ENCODE measurements at regions not wholly inside any gene's neighbourhood (a gene's known extent, or its start where the extent isn't known, plus 50 kb on each side); places are given as distances from the start of the nearest gene placed in this dataset.
A peak's percentile ranks its signal among the peaks of the same experiment; 100 is the strongest.
"Not testable (repeated sequence)": the region's sequence is repeated elsewhere in the genome, so short reads cannot be mapped to it uniquely, and the experiment has no call there.

- peak; percentile 39 for DNase-seq
Measured at GRCh38 chr9:124126648-124127646, 115.4 kb downstream of the LHX2 start.

GRCh38 chr9:124128568-124129166, 117.1 kb downstream of the LHX2 start:
- DNase-seq, result no peak

DNA sequence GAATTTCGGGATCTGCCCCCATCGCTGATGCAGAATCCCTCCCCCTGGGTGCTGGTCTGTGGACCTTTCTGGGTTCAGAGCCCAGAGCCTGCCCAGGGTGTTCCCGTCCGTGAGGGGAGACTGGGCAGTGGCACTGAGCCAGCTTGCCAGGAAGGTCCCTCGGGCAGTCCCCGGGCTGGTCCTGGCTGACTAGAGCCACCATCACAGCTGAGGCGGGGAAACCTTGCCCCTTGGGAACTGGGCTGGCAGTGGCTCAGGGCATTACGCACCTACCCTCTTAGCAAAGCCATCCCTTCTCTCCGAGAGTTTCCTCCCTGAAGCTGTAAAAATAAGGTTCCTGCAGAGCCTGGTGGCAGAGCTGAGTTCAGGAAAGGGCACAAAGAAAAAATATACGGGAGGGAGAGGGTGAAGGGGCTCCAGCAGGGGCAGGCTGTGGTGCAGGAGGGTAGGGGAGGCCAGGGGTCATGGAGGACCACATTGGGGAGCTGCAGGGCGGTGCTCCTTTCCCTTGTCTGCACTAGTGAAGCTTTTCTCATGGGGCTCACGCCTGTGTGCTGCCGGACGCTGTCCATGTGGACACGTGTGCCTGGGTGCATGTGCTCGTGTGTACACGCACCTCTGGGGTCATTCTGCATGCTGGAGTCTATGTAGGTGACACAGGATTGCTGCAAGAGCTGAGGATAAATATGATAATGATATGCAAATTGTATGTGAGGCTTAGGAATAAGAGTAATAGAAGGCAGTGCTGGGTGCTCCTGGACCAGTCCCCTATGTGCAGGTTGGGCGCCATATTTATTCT, 118.9 kb downstream of the LHX2 start:
- DNase-seq, result no peak

- DNase-seq, result not testable (repeated sequence)
Measured at GRCh38 chr9:124131518-124131917, 120.0 kb downstream of the LHX2 start.

DNA sequence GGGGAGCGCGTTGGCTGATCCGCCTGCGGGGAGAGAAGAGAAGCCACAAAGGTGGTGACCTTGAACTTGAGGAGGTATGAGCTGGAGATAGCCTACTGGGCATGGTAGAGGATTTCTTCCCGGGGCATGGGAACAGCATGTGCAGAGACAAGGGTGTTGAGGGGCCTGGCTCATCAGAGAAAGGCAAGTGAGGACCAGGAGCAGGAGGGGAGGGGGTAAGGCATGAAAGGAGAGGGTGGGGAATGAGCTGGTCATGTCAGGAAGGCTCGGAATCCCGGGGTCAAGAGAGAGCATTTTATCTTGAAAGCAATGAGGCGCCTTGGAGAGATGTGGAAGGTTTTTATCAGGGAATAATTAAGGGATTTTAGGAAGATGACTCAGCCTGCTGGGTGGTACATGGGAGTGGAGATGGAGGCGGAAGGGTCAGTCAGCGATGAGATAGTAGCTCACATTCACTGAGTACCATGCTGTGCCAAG, 121.1 kb downstream of the LHX2 start:
- no peak for DNase-seq

DNA sequence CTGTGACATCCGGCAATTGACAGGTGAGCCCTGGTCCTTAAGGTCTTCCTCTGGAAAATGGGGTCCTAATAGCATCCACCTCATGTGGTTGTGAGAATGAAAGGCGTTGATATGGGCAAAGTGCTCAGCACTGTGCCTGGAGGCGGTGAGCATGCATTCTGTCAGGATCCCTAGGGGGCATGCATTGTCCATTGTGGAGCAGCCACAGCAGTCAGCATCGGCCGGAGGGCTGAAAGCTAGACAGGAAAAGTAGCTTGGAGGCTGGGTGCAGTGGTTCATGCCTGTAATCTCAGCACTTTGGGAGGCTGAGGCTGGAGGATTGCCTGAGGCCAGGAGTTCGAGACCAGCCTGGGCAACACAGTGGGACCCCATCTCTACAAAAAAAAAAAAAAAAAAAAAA, 122.2 kb downstream of the LHX2 start:
- peak; percentile 2 for DNase-seq

DNA sequence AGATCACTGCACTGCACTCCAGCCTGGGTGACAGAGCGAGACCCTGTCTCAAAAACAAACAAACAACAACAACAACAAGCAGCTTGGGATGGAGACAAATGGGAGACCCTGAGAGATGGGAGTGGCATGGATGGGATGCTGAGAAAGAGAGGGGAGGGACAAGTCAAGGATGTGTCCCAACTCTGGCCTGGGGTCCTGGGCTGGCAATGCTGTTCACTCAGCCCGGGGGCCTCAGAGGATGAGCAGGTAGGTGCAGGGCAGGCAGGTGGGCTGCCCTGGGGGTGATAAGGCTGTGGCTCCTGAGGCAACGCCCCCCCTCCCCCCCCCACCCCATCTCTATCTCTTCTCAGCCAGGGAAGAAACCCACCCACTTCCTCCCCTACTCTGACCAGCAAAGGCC, 123.0 kb downstream of the LHX2 start:
- DNase-seq, result no peak

- no peak for DNase-seq
Measured at GRCh38 chr9:124135813-124136365, 121.9 kb upstream of the NEK6 start.

DNA sequence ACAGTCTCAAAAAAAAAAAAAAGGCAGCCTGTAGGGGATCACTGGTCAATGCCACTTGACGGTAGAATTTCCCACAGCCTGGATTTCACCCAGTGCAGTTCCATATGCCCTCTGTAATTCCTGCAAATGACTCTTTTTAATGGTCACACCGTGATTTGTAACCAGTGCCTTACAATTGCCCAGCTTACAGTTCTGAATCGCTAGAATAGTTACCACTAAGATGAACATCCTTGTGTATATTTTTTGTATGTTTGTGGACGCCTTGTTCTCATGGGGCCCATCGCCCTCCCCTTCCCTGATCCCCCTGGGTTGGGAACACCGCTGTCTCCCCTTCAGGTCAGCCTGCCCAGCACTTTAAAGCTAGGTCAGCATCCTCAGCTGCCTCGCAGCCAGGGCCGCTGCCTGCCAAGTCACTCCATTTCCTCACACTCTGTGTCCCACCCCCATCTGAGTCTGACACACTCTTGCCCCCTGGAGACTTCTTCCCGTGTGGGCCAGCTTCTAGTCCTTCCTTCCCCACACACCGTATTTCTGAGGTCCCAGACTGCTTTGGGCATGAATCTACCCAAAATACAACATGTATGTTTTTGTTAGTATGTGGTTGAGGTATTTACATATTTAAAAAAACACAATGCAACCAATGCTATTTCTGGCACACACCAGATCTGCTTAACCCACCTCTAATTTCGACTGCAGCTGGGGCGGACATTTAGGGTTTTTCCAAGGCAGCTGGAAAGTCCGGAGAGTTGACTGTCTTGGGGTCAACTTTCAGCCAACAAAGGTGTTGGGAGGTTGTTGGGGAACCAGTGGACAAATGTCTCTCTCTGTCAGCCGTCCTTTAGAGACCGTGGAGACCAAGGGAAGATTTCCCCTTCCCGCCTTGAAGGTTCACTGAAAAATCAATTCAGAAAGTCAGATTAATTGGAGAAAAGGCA, 120.5 kb upstream of the NEK6 start:
- DNase-seq, result no peak

DNA sequence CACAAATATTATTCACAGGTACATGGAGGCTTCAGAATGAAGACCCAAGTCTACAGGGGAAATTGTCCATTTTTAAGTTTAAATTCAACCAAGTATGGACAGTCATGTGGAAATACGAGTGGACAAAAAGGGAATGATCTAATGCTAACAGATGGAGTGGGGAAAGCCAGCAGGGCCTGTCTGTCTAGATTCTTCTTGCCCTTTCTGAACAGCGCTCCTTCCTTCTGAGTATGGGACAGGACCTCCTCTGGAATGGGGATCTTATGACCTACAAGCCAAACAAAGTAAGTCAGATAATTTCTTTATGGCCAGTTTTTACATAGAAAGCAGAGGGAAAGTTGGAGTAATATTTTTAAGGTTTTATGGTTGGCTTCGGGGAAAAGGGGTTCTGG, 119.8 kb upstream of the NEK6 start:
- no peak for DNase-seq

- DNase-seq, result no peak
Measured at GRCh38 chr9:124139001-124139400, 118.7 kb upstream of the NEK6 start.

- DNase-seq, result no peak
Measured at GRCh38 chr9:124140941-124141568, 116.7 kb upstream of the NEK6 start.

DNA sequence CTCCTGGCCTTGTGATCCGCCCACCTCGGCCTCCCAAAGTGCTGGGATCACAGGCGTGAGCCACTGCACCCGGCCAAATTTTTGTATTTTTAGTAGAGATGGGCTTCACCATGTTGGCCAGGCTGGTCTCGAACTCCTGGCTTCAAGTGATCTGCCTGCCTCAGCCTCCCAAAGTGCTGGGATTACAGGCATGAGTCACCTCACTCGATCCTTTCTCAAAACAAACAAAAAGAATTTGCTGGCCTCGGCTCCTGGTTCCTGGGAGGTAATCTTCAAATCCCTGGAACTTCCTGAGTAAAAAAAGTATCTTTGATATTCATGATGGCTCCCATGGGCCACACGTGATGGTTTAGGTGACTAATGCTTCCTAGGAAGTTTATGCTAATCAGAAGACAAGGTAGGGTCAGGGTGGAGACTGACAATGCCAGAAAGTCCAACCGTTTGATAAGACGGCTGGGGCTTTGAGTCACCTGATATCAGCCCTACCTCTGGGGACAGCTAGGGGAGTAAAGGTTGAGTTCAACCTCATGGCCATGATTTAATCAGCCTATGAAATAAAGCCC, 113.1 kb upstream of the NEK6 start:
- DNase-seq, result not testable (repeated sequence)

GRCh38 chr9:124146031-124146561, 111.7 kb upstream of the NEK6 start:
- DNase-seq, result no peak

DNA sequence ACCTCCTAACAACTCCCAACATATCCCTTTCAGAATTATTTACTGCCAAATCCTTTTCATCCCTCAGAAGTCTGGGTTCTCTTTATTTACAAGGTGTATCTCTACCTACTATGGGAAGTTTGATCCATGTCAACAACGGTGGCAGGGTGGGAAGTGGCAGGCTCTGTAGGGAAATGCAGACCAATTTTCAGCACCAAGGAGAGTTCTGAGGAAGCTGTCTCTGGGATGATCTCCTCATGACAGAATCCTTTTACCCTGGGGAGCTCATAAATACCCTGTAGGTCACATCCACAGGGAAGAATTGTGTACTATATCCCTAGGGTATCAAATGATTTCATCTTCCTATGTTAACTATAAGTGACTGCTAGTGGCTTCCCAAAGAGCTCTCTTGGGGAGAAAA, 107.8 kb upstream of the NEK6 start:
- DNase-seq, result no peak

DNA sequence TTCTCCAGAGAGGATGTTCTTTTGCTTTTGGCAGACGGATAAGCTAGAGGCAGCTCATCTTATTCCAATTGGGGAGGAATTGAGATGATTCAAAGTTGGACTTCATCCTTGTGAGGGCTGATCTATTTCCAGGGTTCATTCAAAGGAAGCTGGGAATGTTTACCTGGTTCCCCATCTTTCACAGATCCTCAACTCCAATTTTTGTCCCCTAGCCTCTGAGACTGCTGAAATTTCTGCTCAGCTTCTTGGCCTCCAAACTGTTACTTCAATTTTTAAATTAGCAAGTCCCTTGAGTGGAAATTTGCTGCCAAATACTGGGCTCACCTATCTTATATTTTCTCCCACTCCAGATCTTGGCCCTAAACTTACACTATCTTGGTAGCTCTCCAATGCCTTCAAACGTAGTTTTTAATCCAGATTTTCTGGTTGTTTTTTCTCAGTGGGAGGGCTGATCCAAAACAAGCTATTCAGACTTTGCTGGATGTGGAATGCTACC, 93.9 kb upstream of the NEK6 start:
- no peak for DNase-seq

- no peak for DNase-seq
Measured at GRCh38 chr9:124164811-124165210, 92.9 kb upstream of the NEK6 start.

DNA sequence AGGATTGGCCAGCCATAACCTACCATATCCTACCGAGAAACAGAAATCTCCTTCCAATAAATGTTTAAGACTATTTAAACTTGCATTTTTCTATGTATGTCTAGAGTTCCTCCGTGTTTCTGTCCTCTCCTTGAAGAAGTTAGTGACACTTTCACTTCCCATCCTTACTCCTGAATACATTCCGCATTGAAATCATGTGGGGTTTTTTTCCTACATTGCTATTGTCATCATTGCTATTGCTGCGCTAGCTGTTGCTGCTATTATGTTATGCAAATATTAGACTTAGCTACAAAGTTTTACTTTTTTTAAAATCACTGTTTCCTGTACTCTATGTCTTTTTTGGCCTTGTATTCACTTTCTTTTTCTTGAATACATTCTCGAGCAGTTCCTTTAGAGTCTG, 83.3 kb upstream of the NEK6 start:
- no peak for DNase-seq

DNA sequence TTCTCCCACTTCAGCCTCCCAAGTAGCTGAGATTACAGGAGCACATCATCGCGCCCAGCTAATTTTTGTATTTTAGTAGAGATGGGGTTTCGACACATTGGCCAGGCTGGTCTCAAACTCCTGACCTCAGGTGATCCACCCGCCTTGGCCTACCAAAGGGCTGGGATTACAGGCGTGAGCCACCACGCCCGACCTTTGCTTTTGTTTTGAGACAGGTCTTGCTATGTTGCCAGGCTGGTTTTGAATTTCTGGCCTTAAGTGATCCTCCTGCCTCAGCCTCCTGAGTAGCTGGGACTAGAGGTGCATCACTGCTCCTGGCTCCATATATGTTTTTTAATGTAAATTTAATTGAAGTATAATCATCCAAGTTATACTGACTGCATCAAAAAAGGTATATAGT, 80.2 kb upstream of the NEK6 start:
- not testable (repeated sequence) for DNase-seq
